ENCODE measurements at regions not wholly inside any gene's neighbourhood (a gene's known extent, or its start where the extent isn't known, plus 50 kb on each side); places are given as distances from the start of the nearest gene placed in this dataset.
"Not testable (repeated sequence)": the region's sequence is repeated elsewhere in the genome, so short reads cannot be mapped to it uniquely, and the experiment has no call there.

DNA sequence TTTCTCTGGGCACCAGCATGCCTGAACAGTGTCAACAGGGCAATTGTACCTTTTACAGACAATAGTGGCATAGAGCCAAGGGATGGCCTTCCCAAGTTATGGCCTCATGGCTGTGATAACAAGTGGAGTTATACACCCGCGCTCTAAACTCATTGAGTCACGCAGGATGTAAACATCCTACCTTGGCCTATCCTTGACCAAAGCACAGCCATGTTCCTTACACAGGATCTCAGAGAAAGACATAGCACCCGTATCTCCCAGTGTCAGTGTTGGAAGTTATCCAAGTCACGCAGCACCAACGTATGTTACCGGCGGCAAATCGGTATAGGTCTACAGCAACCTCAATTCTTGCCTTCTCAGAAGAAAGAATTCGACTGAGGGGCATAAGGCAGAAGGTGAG lies 1654.9 kb upstream of the LRRTM3 start:
- TF ChIP-seq, protein P1, sequence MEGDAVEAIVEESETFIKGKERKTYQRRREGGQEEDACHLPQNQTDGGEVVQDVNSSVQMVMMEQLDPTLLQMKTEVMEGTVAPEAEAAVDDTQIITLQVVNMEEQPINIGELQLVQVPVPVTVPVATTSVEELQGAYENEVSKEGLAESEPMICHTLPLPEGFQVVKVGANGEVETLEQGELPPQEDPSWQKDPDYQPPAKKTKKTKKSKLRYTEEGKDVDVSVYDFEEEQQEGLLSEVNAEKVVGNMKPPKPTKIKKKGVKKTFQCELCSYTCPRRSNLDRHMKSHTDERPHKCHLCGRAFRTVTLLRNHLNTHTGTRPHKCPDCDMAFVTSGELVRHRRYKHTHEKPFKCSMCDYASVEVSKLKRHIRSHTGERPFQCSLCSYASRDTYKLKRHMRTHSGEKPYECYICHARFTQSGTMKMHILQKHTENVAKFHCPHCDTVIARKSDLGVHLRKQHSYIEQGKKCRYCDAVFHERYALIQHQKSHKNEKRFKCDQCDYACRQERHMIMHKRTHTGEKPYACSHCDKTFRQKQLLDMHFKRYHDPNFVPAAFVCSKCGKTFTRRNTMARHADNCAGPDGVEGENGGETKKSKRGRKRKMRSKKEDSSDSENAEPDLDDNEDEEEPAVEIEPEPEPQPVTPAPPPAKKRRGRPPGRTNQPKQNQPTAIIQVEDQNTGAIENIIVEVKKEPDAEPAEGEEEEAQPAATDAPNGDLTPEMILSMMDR (IDR thresholded peaks at IDR 0.05; ENCODE audit: control insufficient read depth, insufficient read depth, low read depth, low read length, missing control alignments), result no peak
- no peak for DNase-seq (ENCODE audit: low read depth)
- H3K4me3 ChIP-seq (ENCODE audit: control insufficient read depth, low read depth, low read length), result no peak overlapping the region

DNA sequence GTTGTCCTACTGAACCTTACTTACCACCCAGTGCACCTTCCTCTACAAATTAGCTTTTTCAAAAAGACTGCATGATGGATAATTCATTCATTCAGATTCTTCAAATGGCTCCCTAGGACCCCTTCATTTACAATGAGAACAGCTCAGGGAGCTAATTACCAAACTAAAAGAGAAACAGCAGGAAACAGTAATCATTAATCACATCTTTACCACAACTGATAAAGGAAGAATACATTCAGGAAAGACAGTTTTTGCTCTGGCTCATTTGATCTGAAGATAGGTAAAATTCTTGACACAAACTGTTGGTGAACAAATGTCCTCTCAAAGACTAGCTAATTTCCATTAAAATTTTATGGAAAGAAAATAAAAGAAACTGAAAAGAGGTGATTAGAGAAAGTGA lies 1652.7 kb upstream of the LRRTM3 start:
- TF ChIP-seq, protein P1 (IDR thresholded peaks at IDR 0.05; ENCODE audit: control insufficient read depth, insufficient read depth, low read depth, low read length, missing control alignments), result no peak
- DNase-seq (ENCODE audit: low read depth), result no peak
- no peak overlapping the region for H3K4me3 ChIP-seq (ENCODE audit: control insufficient read depth, low read depth, low read length)

DNA sequence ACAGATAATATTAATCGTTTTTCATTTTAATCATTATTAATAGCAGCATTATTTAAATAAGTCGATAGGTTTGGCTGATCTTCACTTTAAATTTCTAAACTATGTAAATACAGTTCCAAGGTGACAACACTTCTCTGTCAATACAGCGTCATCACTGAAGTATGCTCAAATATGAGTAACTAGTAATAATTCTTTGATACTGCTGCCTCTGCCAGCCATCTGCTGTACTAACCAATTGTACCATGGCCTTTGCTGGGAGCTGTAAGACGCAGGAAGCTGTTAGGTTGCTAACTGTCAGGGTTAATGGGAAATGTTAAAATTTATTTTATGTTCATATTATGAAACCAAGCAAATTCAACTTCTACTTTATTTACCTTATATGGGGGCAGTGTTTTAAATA lies 1650.5 kb upstream of the LRRTM3 start:
- no peak overlapping the region for H3K4me3 ChIP-seq (ENCODE audit: control insufficient read depth, low read depth, low read length)
- DNase-seq (ENCODE audit: low read depth), result no peak
- TF ChIP-seq, protein P1 (IDR thresholded peaks at IDR 0.05; ENCODE audit: control insufficient read depth, insufficient read depth, low read depth, low read length, missing control alignments), result no peak

DNA sequence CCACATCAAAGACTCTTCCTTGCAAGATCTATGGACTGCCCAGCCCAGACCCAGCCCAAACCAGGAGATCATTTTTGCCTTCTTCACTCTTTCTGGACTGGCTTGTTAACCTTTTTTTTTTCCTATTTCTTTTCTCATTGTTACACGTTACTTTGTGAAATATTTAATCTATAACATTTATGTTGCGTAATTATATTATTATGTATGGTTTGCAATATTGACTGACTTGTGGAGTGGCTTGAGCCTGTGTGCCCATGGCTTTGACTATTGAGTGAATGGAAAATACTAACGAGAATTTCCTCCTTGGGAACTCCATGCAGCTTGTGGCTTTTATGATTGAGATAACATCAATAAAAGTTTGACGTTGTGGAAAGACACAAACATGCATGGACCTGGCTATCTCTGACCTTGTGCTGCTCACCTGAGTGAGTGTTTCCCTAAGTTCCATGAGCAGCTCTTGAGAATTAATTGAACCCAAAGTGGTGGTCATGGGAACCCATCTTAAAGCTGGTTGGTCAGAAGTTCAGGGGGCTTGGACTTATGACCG lies 1641.3 kb upstream of the LRRTM3 start:
- TF ChIP-seq, protein P1 (IDR thresholded peaks at IDR 0.05; ENCODE audit: control insufficient read depth, insufficient read depth, low read depth, low read length, missing control alignments), result no peak

DNA sequence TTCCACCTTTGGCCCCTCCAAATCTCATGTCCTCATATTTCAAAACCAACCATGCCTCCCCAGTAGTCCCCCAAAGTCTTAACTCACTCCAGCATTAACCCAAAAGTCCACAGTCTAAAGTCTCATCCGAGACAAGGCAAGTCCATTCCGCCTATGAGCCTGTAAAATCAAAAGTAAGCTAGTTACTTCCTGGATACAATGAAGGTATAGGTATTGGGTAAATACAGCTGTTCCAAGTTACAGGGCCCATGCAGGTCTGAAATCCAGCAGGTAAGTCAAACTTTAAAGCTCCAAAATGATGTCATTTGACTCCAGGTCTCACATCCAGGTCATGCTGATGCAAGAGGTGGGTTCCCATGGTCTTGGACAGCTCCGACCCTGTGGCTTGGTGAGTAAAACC lies 1640.1 kb upstream of the LRRTM3 start:
- not testable (repeated sequence) for DNase-seq (ENCODE audit: low read depth); H3K4me3 ChIP-seq (ENCODE audit: control insufficient read depth, low read depth, low read length)

More for the DNA sequence above, 1641.3 kb upstream of the LRRTM3 start:
- no peak overlapping the region for H3K4me3 ChIP-seq (ENCODE audit: control insufficient read depth, low read depth, low read length)
- DNase-seq (ENCODE audit: low read depth), result no peak

DNA sequence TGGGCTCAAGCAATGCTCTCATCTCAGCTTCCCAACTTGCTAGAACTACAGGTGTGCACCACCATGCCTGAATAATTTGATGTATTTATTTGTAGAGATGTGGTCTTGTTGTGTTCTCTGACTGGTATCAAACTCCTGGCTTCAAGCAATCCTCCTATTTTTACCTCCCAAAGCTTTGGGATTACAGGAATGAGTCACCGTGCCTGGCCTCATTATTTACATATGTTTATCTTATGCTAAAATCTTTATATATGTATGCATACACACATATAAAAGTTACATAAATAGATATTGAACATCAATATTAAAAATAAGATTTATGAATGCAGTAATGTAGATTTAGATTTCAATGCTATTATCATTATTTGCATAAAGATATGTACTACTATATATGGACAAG lies 1634.5 kb upstream of the LRRTM3 start:
- no peak for DNase-seq (ENCODE audit: low read depth)
- TF ChIP-seq, protein P1 (IDR thresholded peaks at IDR 0.05; ENCODE audit: control insufficient read depth, insufficient read depth, low read depth, low read length, missing control alignments), result no peak
- H3K4me3 ChIP-seq (ENCODE audit: control insufficient read depth, low read depth, low read length), result no peak overlapping the region

DNA sequence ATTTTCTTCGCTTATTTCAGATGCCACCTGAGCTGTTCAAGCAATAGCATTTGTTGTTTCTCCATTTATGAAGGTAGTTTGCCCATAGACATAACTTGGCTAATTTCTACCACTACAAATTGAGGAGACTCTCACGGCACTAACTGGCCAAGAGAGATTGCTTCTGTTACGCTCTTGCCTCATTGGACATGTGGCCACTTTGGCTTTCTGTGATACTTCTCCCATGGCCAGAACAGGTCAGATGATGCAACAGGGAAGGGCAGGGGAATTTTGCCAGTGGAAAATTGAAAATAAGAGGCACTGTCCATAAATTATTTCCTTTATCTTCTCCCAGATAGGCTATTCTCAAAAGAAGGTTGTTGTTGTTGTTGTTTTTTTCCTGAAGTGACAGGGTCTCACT lies 1633.3 kb upstream of the LRRTM3 start:
- no peak overlapping the region for H3K4me3 ChIP-seq (ENCODE audit: control insufficient read depth, low read depth, low read length)
- no peak for DNase-seq (ENCODE audit: low read depth)
- TF ChIP-seq, protein P1 (IDR thresholded peaks at IDR 0.05; ENCODE audit: control insufficient read depth, insufficient read depth, low read depth, low read length, missing control alignments), result no peak

Data from AG09309 (cell line).